ENCODE measurements at regions not wholly inside any gene's neighbourhood (a gene's known extent, or its start where the extent isn't known, plus 50 kb on each side); places are given as distances from the start of the nearest gene placed in this dataset.

DNA sequence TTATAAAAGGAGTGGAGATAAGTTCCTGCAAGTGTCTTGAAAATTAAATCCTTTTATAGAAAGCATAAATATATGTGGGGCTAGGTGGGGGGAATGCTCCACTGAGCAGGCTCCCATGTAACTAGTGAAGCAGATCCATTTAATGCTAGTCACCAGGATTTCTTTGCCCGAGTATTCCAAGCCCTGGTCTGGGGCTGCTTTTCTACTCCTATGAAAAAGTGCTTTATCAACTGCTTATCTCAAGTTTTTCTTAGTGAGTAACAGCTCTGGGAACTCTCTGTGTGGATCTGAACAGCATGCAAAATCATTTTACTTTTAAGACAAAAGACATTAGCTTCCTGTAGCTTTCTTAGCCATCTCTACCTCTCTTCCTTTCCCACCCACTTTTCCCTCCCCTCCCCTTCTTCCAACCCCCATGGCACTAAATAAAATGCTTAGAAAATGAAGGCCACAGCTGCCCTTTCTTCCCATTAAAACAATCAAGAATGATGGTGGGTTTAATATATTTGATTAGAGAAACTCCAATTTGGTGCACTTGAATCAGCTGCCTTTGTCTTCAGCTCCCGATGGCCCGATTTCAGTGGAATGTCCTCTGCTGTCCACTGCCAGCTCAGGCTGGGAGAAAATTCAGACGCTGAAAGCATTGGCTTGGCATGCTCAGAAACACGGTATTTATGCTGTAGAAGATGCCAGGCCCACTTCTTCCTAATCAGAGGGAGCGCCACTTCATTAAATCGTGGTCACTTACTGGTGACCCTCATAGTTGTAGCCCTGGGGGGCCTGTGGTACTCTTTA lies 475.1 kb downstream of the FOXO1 start:
- DNase-seq (ENCODE audit: low read depth): no peak

DNA sequence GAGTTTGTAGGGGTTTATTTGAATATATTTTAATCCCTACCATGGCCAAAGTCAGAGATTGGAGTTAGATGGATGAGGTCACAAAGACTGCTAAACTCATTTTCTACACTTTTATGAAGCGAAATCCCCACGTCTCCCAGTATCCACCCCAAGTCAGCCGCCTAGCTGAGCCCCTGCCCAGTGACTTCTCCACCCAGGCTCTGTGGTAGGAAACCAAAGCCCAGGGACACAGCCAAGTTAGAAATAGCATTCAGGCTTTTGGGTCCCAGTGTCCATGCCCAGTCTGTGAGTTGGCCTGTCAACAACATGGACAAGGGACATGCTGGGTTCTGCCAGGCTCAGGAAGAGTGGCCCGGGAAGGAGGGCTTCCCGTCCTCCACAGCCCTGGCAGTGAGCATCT lies 474.0 kb downstream of the FOXO1 start:
- no peak for DNase-seq (ENCODE audit: low read depth)

DNA sequence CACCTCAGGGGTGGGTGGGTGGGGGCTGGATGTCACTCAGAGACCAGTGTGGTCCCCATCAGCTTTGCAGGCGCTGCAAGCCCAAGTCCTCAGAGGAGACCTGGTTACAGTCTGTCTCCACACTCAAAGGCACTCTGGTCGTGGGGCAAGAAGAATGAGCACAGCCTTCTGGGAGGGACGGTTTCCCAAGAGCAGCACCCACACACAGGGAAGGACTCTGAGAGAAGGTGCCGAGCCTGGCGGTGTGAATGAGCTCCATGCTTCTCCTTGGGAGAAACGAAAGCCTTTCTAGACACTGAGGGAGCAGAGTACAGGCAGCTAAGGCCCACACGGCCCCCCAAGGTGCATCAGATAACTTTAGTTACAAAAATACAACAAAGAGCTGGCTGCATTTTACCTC lies 473.6 kb downstream of the FOXO1 start:
- DNase-seq (ENCODE audit: low read depth): no peak

DNA sequence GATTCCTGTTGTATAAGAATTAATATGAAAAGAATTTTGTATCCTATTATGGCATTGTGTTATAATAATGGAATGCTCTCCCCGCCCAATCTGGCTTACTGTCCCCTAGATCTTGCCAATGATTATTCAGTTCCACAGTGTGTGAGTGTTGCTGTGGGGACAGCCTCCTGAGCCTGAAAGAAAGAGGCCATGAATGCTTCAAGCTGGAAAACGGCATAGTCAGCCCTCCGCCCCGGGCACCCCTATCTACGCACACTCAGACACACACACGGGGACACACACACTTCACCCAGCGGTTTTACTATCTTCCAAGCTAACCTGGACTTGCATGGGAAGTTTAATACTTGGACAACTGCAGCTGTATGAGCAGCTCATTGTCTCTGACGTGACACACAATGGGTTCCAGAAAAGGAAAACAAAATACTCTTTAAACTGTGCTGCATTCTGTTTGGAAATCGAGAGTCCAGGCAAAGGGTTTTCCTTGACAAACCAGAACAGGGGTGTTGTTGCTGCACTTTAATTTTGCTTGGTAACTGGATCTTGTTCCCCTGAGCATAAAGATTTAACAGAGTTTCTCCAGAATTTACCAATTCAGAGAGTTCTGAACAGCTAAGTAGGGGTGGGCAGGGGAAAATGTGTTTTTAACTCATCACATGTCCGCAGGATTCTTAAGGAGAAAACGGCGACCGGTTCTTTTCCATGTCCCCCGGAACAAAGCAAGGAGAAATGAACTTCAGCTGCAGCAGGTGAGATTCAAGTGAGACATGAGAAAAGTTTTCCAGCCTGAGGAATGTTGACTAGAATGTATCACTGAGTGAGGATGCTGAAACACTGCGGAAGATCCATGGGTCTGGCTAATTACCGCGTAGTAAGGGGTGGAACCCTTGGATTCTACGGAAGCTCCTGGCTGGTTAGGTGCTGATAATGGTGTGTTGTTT lies 472.9 kb downstream of the FOXO1 start:
- DNase-seq (ENCODE audit: low read depth): no peak

DNA sequence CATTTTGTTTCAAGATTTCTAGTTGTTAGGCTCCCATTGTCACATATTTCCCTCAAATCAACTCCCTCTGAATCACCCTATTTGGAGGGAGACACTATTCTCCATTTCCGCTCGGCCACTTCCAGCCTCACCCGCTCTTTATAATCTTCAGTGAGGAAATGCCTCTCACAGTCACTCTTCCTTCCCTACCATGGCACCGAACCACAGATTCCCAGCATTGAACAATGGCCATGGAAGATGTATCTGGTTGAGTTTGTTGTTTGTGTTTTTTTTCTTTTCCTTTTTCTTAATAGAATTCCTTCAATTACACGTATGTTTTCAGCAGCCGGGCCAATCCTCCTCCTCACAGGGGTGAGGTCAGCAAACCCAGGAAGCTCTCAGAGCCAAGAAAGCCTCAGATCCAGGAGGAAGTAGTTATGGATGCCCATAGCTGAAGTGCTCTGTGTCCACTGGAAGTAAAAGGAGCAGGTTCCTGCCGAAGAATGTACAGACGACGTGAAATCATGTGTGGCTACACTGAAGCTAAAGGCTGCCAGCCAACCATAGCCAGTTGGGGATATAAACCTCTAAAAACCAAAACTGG lies 472.1 kb downstream of the FOXO1 start:
- DNase-seq (ENCODE audit: low read depth): no peak

DNA sequence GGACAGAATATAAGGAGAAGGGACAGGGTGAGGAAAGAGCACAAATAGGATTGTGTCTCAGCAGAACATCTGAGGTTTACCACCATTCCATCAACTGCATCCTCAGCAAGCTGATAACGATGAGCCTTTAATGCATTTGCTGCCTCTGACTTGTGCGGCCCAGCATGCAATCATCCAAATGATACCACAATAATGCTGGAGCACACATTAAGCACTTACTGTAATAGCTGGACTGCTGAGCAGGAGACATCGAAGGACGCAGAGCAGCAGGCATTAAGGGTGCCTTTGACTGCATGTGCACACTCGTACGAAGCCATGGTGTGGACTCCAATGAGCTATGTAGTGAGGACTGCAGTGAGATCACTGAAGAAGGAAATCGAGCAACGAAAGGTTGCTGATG lies 469.4 kb downstream of the FOXO1 start:
- DNase-seq (ENCODE audit: low read depth): no peak

DNA sequence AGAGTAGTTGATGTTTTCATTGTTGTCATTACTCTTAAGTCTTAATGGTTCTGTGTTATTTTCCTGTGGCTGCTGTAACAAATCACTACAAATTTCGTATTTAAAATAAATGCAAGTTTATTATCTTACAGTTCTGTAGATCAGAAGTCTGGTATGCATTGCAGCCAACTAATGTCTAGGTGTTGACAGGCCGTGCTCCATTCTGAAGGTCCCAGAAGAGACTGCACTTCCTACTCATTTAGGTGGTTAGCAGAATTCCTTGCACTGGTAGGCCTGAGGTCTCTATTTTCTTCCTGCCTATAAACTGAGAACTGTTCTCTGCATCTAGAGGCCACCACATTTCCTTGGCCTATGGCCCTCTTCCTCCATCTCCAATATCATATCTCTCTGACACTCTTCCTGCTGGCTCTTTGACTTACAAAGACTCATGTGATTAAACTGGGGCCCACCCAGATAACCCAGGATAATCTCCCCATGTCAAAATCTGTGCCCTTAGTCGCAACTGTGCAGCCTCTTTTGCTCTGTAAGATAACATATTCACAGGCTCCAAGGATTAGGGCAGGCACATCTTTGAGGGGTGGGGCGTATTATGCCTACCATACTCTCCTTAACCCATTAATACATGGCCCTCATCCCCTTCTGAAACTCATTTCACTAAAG lies 468.4 kb downstream of the FOXO1 start:
- no peak for DNase-seq (ENCODE audit: low read depth)

DNA sequence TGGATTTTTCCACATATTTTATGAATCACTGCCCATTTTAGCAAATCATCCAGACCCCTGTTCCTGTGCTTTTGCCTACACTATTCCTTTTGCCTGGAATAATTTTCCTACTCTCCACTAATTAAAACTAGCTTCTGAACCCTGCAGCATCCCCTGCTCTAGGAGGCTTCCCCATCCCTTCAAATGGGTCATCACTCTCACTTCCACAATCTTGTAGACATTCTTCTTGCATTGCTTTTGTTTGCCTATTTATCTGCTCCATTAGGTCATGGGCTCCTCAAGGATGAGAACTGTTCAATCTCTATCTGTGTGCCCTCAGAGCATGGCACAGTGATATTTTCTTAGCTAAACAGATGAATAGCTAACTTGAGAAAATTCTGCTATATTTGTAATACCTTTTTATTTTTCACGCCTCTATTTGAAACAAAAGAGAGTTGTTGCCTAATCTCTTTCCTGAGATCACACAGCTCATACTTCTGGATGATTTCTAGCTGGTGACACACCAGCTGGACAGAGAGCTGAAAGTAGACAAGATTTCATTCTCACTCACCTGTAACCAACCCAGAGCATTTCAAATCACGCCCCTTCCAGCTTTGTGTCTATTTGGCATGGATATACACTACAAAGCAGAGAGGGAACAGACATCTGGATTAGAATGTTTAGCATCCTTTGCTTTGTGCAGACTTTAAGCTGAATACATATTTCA lies 466.0 kb downstream of the FOXO1 start:
- DNase-seq (ENCODE audit: low read depth): no peak

DNA sequence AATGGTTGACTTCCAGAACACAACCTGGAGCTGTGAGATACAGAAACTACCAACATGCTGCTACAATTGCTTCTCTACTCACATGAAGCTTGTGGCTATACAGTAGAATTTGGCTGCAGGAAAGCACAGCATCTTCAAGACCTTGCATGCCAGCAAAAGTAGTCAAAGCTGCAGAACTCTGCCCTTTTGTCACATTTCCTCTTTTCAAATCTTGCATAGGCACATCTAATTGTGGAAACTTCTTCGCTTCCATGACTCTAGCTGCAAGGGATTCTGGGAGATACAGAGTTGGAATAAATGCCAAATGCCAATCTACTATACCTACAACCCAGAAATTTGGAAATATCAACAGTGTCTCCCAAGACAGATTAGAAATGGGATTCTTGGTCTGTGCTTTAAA lies 462.2 kb downstream of the FOXO1 start:
- DNase-seq (ENCODE audit: low read depth): no peak

DNA sequence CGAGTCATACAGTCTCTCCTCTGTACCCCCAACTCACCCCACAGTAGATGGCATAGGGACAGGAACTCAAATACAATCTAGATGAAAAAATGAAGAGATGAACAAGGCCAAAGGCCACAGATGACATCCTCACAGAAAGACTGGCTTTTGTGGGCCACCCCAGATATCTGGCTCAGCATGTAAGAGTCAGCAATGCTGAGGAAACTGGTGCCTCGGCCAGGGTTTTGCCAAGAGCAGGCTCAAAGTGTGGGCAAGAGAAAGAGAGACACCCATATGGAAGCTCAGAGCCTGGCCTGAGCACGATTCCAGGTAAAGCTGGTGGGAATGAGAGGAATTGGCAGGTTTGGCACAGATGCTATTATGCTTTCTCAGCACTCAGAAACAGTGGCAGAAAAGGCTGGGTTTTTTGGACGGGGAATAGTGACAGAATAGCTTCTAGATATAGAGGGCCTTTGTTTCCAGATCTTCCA lies 460.6 kb downstream of the FOXO1 start:
- no peak for DNase-seq (ENCODE audit: low read depth)

DNA sequence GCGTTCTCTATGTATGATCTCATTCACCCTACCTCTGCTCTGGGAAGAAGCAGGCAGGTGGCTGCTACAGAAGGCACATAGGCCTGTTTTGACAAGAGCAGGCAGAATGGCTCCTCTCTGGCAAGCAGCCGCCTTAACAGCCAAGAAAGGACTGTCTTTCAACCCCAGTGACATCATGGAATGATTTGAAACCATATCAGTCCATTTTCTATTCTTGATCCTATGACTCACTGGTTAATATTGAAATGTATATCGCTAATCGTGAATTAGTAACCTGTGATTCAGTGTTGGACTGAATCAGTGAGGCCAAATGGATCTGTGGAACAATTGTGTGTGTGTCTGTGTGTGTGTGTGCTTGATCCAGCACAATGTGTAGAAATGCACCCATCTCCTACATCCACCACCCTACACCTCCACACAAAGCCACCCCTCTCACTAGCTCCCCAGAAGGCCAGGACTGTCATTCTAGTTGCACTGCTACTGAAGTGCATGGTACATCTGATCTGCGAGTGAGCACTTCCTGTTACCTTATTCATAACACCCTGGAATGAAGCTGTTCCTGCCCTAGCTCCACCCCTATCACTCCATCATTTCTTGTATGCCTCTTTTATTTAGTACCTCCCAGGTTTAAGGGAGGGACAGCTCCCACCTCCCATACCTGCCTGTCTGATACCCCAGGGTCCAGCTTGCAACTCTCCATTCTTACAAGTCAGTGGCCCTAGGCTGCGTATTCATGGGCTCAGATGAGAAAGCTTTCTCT lies 460.0 kb downstream of the FOXO1 start:
- no peak for DNase-seq (ENCODE audit: low read depth)

DNA sequence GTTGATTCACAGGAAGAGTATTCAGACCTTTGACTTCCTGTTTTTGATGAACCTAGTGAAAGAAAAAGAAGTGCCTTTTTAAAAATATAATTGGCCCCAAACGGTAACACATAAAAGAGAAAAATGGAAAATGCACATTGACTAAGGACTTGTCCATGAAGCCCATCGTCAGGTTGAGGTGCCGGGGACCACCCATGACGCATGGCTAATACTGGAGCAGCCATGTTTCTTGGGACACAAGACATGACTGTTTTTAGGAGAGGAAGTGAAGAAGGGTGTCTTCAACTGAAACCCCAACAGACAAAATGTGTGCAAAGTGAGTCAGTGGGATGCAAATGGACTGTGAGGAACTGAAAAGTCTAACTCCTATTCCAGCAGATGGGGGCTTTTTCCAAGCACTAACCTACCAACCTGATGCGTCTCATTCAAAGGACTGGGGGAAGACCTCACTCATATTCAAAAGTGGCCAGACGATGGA lies 459.4 kb downstream of the FOXO1 start:
- DNase-seq (ENCODE audit: low read depth): no peak

DNA sequence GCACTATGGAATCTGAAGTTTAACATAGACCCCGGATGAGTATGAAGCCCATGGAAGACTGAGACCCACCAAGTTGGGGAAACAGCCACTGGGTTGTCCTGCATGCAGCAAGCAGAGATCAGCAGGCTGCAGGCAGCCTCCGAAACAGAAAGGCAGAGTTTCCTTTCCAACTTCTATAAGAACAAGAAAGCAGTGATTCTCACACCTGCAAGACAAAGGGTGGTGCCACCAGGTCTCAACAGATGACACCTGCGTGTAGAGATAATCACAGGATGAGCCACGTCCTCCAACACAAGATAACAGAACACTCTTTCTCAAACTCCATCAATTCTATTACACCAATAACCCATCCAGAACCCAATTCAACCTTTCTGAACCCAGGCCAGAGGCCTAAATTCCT lies 457.9 kb downstream of the FOXO1 start:
- no peak for DNase-seq (ENCODE audit: low read depth)

DNA sequence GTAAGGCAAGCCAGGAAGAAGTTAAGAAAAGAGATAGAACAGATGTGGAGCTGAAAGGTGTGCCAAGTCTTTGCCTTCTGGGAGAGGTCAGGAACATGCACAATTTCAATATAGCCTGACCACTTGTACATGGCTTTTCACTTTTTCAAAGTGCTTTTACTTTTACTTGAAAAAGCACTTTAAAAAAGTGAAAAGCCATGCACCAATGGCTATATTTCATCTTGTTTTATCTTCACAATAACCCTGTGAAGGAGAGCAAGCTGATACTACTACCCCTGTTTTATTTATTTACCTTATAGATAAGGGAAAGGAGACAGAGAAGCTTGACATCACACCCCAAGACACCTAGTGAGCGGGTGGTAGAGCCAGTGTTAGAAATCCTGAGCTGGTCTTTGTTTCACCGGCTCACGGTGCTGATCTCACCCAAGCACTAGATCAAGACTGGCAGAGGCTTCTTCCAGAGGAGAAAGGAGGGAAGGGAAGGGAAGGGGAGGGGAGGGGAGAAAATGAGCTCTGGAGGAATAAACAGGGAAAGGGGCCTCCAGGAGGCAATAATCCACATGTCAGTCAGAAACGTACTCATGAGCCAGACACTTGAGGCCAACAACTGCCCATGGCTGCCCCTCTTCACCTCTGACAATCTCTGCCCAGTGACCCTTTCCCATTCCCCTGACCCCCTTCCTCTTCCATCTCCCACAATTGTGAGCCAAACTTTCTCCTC lies 455.4 kb downstream of the FOXO1 start:
- no peak for DNase-seq (ENCODE audit: low read depth)

DNA sequence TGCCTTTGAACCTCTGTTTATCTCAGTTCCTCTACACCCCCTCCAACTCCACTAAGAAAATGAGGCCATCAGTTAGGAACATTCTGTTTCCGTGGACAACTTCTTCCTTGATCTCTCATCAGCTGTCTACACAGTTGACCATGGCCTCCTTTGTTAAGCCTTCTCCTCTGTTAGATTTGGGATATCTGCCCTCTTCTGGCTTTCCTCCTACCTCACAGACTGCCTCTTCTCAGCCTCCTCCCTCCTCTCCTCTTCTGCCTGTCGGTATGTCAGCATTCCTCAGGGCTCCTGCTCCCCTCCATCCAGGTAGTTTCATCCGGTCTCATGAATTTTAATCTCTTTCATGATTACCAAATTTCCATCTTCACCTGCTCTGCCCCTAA lies 454.9 kb downstream of the FOXO1 start:
- DNase-seq (ENCODE audit: low read depth): no peak

DNA sequence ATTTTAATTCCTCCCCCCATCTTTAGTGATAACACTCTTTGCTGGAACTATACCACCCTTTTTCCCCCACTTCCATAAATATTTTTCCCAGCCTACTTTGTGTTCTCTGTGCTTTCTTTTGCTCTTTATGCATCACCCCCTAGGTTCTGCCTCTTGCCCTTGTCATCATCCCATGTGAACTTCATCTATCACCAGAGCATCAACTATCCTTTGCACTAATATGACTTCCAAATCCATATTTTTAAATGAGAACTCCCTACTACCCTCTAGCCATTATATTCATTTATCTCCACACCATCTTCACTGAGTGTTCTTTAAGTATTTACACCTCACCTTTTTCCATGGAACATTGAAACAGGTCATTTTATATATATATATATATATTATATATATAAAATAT lies 452.7 kb downstream of the FOXO1 start:
- no peak for DNase-seq (ENCODE audit: low read depth)

DNA sequence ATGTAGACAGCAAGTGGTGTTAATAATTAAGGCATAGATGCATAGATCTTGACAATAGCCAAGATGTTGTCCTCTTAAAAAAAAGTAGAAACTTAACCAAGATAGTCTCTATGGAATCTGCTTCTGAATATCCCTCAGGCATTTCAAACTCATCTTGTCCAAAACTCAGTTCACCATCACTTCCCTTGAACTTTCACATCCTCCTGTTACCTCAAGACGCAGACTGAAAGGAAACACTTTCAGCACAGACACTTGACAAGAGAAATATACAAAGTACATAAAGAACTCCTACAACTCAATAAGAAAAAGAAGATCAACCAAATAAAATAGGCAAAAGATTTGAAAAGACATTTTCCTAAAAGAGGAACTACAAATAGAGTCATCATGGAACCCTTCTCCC lies 451.1 kb downstream of the FOXO1 start:
- no peak for DNase-seq (ENCODE audit: low read depth)

DNA sequence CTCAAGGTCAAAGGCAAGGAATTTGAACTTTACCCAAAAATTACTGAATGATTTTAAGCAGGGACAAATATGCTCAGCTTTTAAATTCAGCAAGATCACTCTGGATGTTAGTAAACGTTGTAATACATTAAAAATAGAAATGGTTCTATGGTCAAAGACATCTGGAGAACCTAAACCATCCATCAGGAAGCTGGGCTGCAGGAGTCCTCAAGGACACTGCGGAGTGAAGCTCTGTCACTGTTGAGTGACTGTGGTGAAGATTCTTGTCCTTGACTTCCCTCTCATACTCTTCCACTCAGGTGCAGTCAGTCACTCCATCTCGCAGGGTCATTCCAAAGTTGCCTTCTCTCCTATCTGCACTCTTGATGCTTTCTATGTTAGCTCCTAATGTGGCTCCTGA lies 450.7 kb downstream of the FOXO1 start:
- DNase-seq (ENCODE audit: low read depth): no peak

DNA sequence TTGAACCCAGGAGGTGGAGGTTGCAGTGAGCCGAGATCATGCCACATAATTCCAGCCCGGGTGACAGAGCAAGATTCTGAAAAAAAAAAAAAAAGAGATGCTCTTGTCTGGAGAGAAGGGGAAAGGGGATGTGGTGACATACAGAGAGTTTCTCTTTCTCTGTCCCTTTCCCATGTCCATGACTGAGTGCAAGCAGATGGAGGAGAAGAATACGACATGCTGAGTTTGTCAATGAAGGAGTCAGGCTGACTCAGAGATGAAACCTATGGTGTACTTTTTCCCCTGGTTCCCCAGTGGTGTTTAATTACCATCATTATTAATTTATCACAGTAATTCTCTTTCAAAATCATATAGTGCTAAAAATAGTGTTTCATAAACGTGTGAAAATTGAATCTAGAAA lies 448.8 kb downstream of the FOXO1 start:
- DNase-seq (ENCODE audit: low read depth): no peak

DNA sequence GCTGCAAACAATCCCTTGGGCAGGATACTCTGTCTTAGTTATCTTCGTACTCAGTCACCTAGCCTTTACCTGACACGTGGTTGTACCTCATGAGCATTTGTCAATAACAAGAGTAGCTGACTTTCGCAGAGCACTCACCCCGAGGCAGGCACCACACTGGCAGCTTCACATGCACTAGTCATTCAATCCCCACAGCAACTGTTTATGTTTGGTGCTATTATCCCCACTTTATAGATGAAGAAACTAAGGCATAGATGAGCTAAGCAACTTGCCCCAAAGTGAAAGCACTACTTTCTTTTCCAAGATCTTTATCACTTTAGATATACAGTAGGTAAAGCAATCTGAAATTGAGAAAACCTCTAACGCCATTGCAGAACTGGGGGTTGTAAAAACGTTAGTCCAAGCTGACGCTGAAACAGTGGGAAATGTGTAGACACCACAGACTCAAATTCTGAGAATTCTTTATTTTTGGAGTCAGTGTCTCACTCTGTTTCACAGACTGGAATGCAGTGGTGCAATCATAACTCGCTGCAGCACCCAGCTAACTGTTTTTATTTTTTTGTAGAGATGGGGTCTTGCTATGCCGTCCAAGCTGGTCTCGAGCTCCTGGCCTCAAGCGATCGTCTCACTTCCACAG lies 446.0 kb downstream of the FOXO1 start:
- DNase-seq (ENCODE audit: low read depth): no peak

Data from HS-27A (cell line).